CD4-positive, alpha-beta T cell (primary cell): ENCODE measurements at regions not wholly inside any gene's neighbourhood (a gene's known extent, or its start where the extent isn't known, plus 50 kb on each side); places are given as distances from the start of the nearest gene placed in this dataset.

ENCODE experiments used
- ATAC-seq: fragments of 200-7000 bp; cut with Tn5 transposase; one replicate; pipeline ENCODE4 v1.10.0; 2022; ENCODE audit warnings: mild to moderate bottlenecking; ENCODE audit not compliant: poor library complexity
- CTCF ChIA-PET: fragments of 350-600 bp; sonication (Branson Sonifier 250); formaldehyde crosslinking; loops from one replicate; lab custom pipeline; 2021; ENCODE audit warnings: antibody characterized with exemption, inconsistent platforms; lab: Charles Lee
- POLR2A ChIA-PET: fragments of 350-600 bp; sonication (Branson Sonifier 250); formaldehyde crosslinking; loops from one replicate; lab custom pipeline; 2021; ENCODE audit warnings: antibody characterized with exemption, inconsistent platforms; lab: Charles Lee
- DNase-seq, 14 experiments: peaks; one replicate each; pipeline ENCODE4 v3.0.0-alpha.2; 2013 to 2020; ENCODE audit warnings: mixed read lengths in 2 of 14
- H3K27ac ChIP-seq, 2 donors: one replicate each; pipeline versions ENCODE4 v1.5.1 to v1.7.0; 2013; ENCODE audit warnings: low read length in 2 of 2, low read depth in 1 of 2, mild to moderate bottlenecking in 1 of 2
- H3K27me3 ChIP-seq, 2 experiments: 1 replicate in 1 of 2; 2 replicates in 1 of 2; pipeline versions ENCODE4 v1.6.1 to v1.7.0; 2013; ENCODE audit warnings: low read length in 2 of 2, control low read depth in 1 of 2, mild to moderate bottlenecking in 1 of 2, moderate library complexity in 1 of 2; ENCODE audit not compliant: insufficient read depth in 2 of 2, control insufficient read depth in 1 of 2
- H3K36me3 ChIP-seq: one replicate; pipeline ENCODE4 v1.6.1; 2013; ENCODE audit warnings: low read length, control low read depth; ENCODE audit not compliant: insufficient read depth
- H3K4me1 ChIP-seq: one replicate; pipeline ENCODE4 v1.6.1; 2013; ENCODE audit warnings: low read length, control low read depth; ENCODE audit not compliant: insufficient read depth
- H3K4me3 ChIP-seq: one replicate; pipeline ENCODE4 v1.5.1; 2013; ENCODE audit warnings: mild to moderate bottlenecking, low read length, moderate library complexity
- H3K9me3 ChIP-seq, 2 experiments: 1 replicate in 1 of 2; 2 replicates in 1 of 2; pipeline versions ENCODE4 v1.6.1 to v1.7.0; 2013; ENCODE audit warnings: low read length in 2 of 2, mild to moderate bottlenecking in 2 of 2, control low read depth in 1 of 2, moderate library complexity in 1 of 2; ENCODE audit not compliant: control insufficient read depth in 1 of 2, insufficient read depth in 1 of 2
- H3K27ac Mint-ChIP-seq: one replicate; pipeline ENCODE4 v1.8.0; 2020; ENCODE audit warnings: mixed read lengths
- H3K27me3 Mint-ChIP-seq: one replicate; pipeline ENCODE4 v1.8.0; 2021; ENCODE audit warnings: mixed read lengths
- H3K36me3 Mint-ChIP-seq: one replicate; pipeline ENCODE4 v1.8.0; 2021; ENCODE audit warnings: low read depth, mixed read lengths
- H3K4me1 Mint-ChIP-seq: one replicate; pipeline ENCODE4 v1.8.0; 2021; ENCODE audit warnings: low read depth, mixed read lengths
- H3K4me3 Mint-ChIP-seq: one replicate; pipeline ENCODE4 v1.8.0; 2020; ENCODE audit warnings: mild to moderate bottlenecking, mixed read lengths
- H3K9me3 Mint-ChIP-seq: one replicate; pipeline ENCODE4 v1.8.0; 2020; ENCODE audit warnings: mixed read lengths
- CTCF ChIP-seq: fragments of 200-600 bp; IDR thresholded peaks from one replicate; pipeline ENCODE4 v1.8.0; 2022; ENCODE audit warnings: antibody characterized with exemption, mild to moderate bottlenecking
- intact Hi-C, 2 experiments: fragments of 100-400 bp; cut with DNase I in 1 of 2; cut with micrococcal nuclease in 1 of 2; formaldehyde crosslinking; loops; one replicate each; pipeline versions ENCODE4 v1.15.1 to v1.9.0; 2023 to 2025; cut with DNase I, micrococcal nuclease

- H3K27ac Mint-ChIP-seq, result no peak overlapping the region
- TF ChIP-seq CTCF, result no peak
- Histone ChIP-seq H3K4me1 (no peaks in the 10 kb centered on the region), H3K36me3 (no peaks in the 10 kb centered on the region), H3K27ac (no peak overlapping the region), H3K9me3 (no peaks in the 10 kb centered on the region), H3K27me3 (no peaks in the 10 kb centered on the region), H3K4me3 (no peak overlapping the region)
- intact Hi-C loops, result no loop called here
- POLR2A ChIA-PET, result no interaction called here
- no peaks in the 10 kb centered on the region for H3K4me1 Mint-ChIP-seq
- no peaks in the 10 kb centered on the region for H3K36me3 Mint-ChIP-seq
- peaks cover 4% of the 10 kb centered on the region for H3K9me3 Mint-ChIP-seq
- CTCF ChIA-PET, result no interaction called here
- ATAC-seq (no peak), DNase-seq (no peak)
- H3K27me3 Mint-ChIP-seq, result no peaks in the 10 kb centered on the region
- H3K4me3 Mint-ChIP-seq, result no peak overlapping the region
Observed at GRCh38 chr13:87208636-87209035, 462.5 kb upstream of the SLITRK5 start.

DNA sequence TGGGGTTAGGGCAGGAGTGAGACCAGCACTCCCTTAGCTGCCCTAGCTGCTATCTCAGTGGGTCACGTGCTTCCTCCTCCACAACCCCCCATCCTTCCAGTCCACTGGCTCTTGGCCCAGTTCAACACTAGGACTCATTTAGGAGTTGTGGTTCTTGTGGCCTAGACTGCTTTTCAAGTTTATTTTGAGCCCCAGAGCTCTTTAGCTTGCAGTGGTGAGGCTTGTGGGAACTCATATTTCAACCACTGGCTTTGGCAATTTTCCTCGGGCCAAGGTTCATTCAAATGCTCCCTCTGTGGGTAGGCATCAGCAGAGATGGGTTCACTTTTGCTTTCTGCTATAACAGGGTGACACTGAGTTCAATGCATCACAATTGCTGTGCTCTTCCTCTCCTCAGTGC is 436.2 kb upstream of the SLITRK5 start:
- Mint-ChIP-seq H3K27ac (no peak overlapping the region), H3K36me3 (no peaks in the 10 kb centered on the region), H3K27me3 (no peaks in the 10 kb centered on the region), H3K9me3 (no peaks in the 10 kb centered on the region), H3K4me3 (no peak overlapping the region), H3K4me1 (no peaks in the 10 kb centered on the region)
- no peak for ATAC-seq
- no peaks in the 10 kb centered on the region for H3K36me3 ChIP-seq
- H3K27ac ChIP-seq, result no peak overlapping the region
- ChIA-PET POLR2A (interaction anchor here (0.6 kb wide), 1 partner anchor 12 kb away, joined by 3 read pairs; no protein-coding TSS in a partner anchor), CTCF (no interaction called here)
- H3K4me3 ChIP-seq, result no peak overlapping the region
- no peak for TF ChIP-seq CTCF
- no peak for DNase-seq
- H3K4me1 ChIP-seq, result no peaks in the 10 kb centered on the region
- H3K27me3 ChIP-seq, result no peaks in the 10 kb centered on the region
- intact Hi-C loops, result no loop called here
- H3K9me3 ChIP-seq, result no peaks in the 10 kb centered on the region

- no peaks in the 10 kb centered on the region for H3K9me3 Mint-ChIP-seq
- ATAC-seq, result no peak
Observed at GRCh38 chr13:87235621-87236020, 435.6 kb upstream of the SLITRK5 start.

More at GRCh38 chr13:87235621-87236020, 435.6 kb upstream of the SLITRK5 start:
- intact Hi-C loops, result no loop called here
- H3K4me3 Mint-ChIP-seq, result no peak overlapping the region
- H3K4me3 ChIP-seq, result no peak overlapping the region
- no peaks in the 10 kb centered on the region for H3K27me3 ChIP-seq
- H3K4me1 ChIP-seq, result no peaks in the 10 kb centered on the region
- no peaks in the 10 kb centered on the region for H3K36me3 Mint-ChIP-seq
- CTCF ChIA-PET, result no interaction called here
- no peaks in the 10 kb centered on the region for H3K27me3 Mint-ChIP-seq
- H3K36me3 ChIP-seq, result no peaks in the 10 kb centered on the region
- TF ChIP-seq CTCF, result no peak
- H3K4me1 Mint-ChIP-seq, result no peaks in the 10 kb centered on the region
- no peak for DNase-seq
- no peaks in the 10 kb centered on the region for H3K9me3 ChIP-seq
- no peak overlapping the region for H3K27ac Mint-ChIP-seq
- H3K27ac ChIP-seq, result no peak overlapping the region
- POLR2A ChIA-PET, result no interaction called here
